Stimulated activated CD8-positive, alpha-beta memory T cell treated with anti-CD3 and anti-CD28 coated beads, Interleukin-7, amount 100 ng/mL, for 1 hour (primary cell): ENCODE measurements at regions not wholly inside any gene's neighbourhood (a gene's known extent, or its start where the extent isn't known, plus 50 kb on each side); places are given as distances from the start of the nearest gene placed in this dataset.

Experiments
- DNase-seq, 2 donors: peaks; one replicate each; pipeline ENCODE4 v3.0.0-alpha.2; 2020; ENCODE audit warnings: low read depth in 2 of 2

- DNase-seq = no peak
These were observed 78.4 kb upstream of the NUDT4 start for GRCh38 chr12:93299262-93299846.

GRCh38 chr12:93300611-93301021, 77.1 kb upstream of the NUDT4 start:
- no peak for DNase-seq

- DNase-seq = no peak
These were observed 75.1 kb upstream of the NUDT4 start for GRCh38 chr12:93302331-93303229.

GRCh38 chr12:93306636-93307035, 71.1 kb upstream of the NUDT4 start:
- no peak for DNase-seq

GRCh38 chr12:93308281-93308680, 69.4 kb upstream of the NUDT4 start:
- DNase-seq = no peak

GRCh38 chr12:93311827-93312226, 65.9 kb upstream of the NUDT4 start:
- DNase-seq = no peak

GRCh38 chr12:93314177-93314497, 63.6 kb upstream of the NUDT4 start:
- no peak for DNase-seq

GRCh38 chr12:93315385-93315906, 62.3 kb upstream of the NUDT4 start:
- DNase-seq = no peak

- no peak for DNase-seq
These were observed 61.7 kb upstream of the NUDT4 start for GRCh38 chr12:93315907-93316622.

GRCh38 chr12:93316623-93316971, 61.1 kb upstream of the NUDT4 start:
- DNase-seq = no peak

- DNase-seq = no peak
These were observed 60.5 kb upstream of the NUDT4 start for GRCh38 chr12:93317227-93317626.

- no peak for DNase-seq
These were observed 58.8 kb upstream of the NUDT4 start for GRCh38 chr12:93318720-93319522.

- no peak for DNase-seq
These were observed 58.1 kb upstream of the NUDT4 start for GRCh38 chr12:93319523-93320050.

- no peak for DNase-seq
These were observed 54.9 kb upstream of the NUDT4 start for GRCh38 chr12:93322784-93323183.

- DNase-seq = no peak
These were observed 53.9 kb upstream of the NUDT4 start for GRCh38 chr12:93323625-93324329.

GRCh38 chr12:93325855-93326254, 51.9 kb upstream of the NUDT4 start:
- no peak for DNase-seq
